WERI-Rb-1 (cell line): ENCODE measurements at regions not wholly inside any gene's neighbourhood (a gene's known extent, or its start where the extent isn't known, plus 50 kb on each side); places are given as distances from the start of the nearest gene placed in this dataset.

Experiments used
- DNase-seq: peaks from one replicate; pipeline ENCODE4 v3.0.0-alpha.2; 2020
- H3K27ac ChIP-seq: fragments of 250-450 bp; sonication (Bioruptor Pico); 2 replicates; pipeline ENCODE4 v1.5.1; 2020; ENCODE audit warnings: mild to moderate bottlenecking, moderate library complexity
- H3K27me3 ChIP-seq: fragments of 250-450 bp; sonication (Bioruptor Pico); 2 replicates; pipeline ENCODE4 v1.5.1; 2021; ENCODE audit warnings: mild to moderate bottlenecking, low read depth, moderate library complexity; ENCODE audit not compliant: insufficient read depth, severe bottlenecking
- H3K36me3 ChIP-seq: fragments of 250-450 bp; sonication (Bioruptor Pico); 2 replicates; pipeline ENCODE4 v1.5.1; 2020; ENCODE audit warnings: mild to moderate bottlenecking, moderate library complexity
- H3K4me3 ChIP-seq: 2 replicates; pipeline ENCODE4 v1.5.1; 2011; ENCODE audit warnings: low read depth, mild to moderate bottlenecking, control low read depth, low read length
- H3K9me3 ChIP-seq: fragments of 250-450 bp; sonication (Bioruptor Pico); 2 replicates; pipeline ENCODE4 v1.5.1; 2021; ENCODE audit warnings: mild to moderate bottlenecking, moderate library complexity; ENCODE audit not compliant: severe bottlenecking
- CTCF ChIP-seq: IDR thresholded peaks from 2 replicates; pipeline ENCODE4 v1.5.1; 2011; ENCODE audit warnings: low read depth, mild to moderate bottlenecking, control low read depth, inconsistent platforms, low read length

GRCh38 chr15:66911131-66911700 lies 154.2 kb upstream of the SMAD3 start:
- H3K36me3 ChIP-seq = no peaks in the 10 kb centered on the region
- H3K27me3 ChIP-seq = no peaks in the 10 kb centered on the region
- no peak for TF ChIP-seq CTCF
- no peaks in the 10 kb centered on the region for H3K9me3 ChIP-seq
- H3K27ac ChIP-seq = no peak overlapping the region
- DNase-seq = no peak
- no peak overlapping the region for H3K4me3 ChIP-seq

- DNase-seq = no peak
- H3K9me3 ChIP-seq = peaks cover 2% of the 10 kb centered on the region
These were observed 153.4 kb upstream of the SMAD3 start for GRCh38 chr15:66912001-66912400.

GRCh38 chr15:66912441-66912840 lies 153.0 kb upstream of the SMAD3 start:
- DNase-seq = no peak
- Histone ChIP-seq H3K9me3 (peaks cover 2% of the 10 kb centered on the region), H3K27me3 (no peaks in the 10 kb centered on the region), H3K36me3 (no peaks in the 10 kb centered on the region), H3K4me3 (no peak overlapping the region), H3K27ac (no peak overlapping the region)
- no peak for TF ChIP-seq CTCF

More at GRCh38 chr15:66912001-66912400, 153.4 kb upstream of the SMAD3 start:
- no peak for TF ChIP-seq CTCF
- Histone ChIP-seq H3K27me3 (no peaks in the 10 kb centered on the region), H3K36me3 (no peaks in the 10 kb centered on the region), H3K4me3 (no peak overlapping the region), H3K27ac (no peak overlapping the region)

GRCh38 chr15:66917904-66918448 lies 147.4 kb upstream of the SMAD3 start:
- Histone ChIP-seq H3K36me3 (no peaks in the 10 kb centered on the region), H3K9me3 (peaks cover 2% of the 10 kb centered on the region), H3K27me3 (no peaks in the 10 kb centered on the region), H3K4me3 (no peak overlapping the region), H3K27ac (no peak overlapping the region)
- no peak for TF ChIP-seq CTCF
- no peak for DNase-seq

GRCh38 chr15:66919421-66919820 lies 146.0 kb upstream of the SMAD3 start:
- DNase-seq = no peak
- Histone ChIP-seq H3K27me3 (no peaks in the 10 kb centered on the region), H3K36me3 (no peaks in the 10 kb centered on the region), H3K4me3 (no peak overlapping the region), H3K9me3 (peaks cover 2% of the 10 kb centered on the region), H3K27ac (no peak overlapping the region)
- no peak for TF ChIP-seq CTCF
